Activated CD8-positive, alpha-beta memory T cell treated with anti-CD3 and anti-CD28 coated beads for 24 hours (primary cell): ENCODE measurements at regions not wholly inside any gene's neighbourhood (a gene's known extent, or its start where the extent isn't known, plus 50 kb on each side); places are given as distances from the start of the nearest gene placed in this dataset.
"Not testable (repeated sequence)": the region's sequence is repeated elsewhere in the genome, so short reads cannot be mapped to it uniquely, and the experiment has no call there.

Experiments
- DNase-seq: peaks from one replicate; pipeline ENCODE4 v3.0.0-alpha.2; 2020

DNA sequence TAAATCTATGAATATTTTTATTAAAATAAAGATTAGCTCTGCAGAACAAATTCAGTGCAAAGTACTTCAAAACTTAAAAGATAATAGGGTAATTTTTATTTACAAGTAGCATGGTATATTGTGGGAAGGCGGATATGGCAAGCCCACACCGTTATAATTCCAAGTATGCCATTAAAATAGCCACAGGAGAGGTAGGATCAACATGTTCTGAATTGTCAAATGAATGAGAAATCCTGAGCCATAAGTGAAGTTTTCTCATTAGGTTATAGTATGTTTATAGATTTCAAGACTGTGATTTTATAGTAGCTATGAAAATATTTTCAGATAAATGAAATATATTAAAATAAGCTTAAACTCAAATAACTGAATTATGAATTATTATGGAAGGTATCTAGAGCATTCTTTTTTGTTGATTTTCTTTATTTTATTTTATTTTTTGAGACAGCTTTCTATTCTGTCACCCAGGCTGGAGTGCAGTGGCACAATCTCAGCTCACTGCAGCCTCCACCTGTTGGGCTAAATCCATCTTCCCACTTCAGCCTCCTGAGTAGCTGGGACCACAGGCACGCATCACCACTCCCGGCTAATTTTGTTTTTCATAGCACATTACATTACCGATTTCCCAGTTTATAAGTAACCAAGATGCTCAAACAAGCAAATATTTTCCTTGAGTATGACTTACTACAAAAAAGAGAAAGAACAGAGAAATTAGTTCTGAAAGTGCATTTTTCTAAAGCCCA lies 956.6 kb downstream of the GATA3 start:
- no peak for DNase-seq

- no peak for DNase-seq
Observed at GRCh38 chr10:9012312-9012711, 957.8 kb downstream of the GATA3 start.

- DNase-seq = no peak
Observed at GRCh38 chr10:9015005-9015404, 960.5 kb downstream of the GATA3 start.

GRCh38 chr10:9015447-9015846 lies 961.0 kb downstream of the GATA3 start:
- no peak for DNase-seq

GRCh38 chr10:9016930-9017329 lies 962.4 kb downstream of the GATA3 start:
- DNase-seq = no peak

DNA sequence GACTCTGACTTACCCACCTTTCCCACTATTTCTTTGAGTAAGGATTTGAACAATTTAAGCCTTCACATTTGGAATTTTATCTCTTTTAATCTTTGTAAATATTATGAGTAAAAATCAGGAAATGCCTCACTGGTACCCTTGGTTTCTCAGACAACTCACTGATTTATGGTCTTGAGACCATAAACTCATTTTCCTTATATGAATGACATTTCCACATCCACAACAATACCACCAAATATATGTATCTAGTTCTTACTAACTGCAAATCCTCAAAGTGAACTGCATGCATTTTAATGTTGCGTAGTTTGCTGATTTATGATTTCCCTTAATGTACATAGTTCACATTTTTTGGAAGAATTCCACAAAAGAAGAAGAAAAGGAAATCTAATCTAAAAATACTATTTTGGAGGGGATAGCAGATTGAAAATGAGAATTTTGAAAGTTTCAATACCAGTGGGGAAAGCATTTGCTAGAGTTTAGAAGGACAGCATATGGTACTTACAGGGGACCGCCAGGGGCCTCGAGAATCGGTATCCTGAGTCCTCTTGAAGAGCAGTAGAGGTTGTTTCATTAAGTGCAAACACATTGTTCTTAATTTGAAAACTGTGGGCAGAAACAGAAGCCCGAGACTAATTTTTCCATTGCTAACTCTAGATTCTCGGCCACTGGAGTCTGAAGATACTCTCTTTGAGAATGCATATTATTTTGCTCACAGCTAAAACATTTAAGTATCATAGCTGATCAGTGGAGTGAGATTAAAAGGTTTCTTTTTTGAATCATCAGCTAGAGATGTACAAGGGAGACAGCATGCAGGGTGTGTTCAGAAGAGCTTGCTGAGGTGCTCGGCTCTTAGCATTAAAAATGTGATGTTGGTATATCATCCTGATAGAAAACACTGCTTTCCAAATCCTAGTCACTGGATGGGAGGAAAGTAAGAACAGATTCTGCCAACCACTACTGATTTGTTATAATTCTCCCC lies 964.0 kb downstream of the GATA3 start:
- no peak for DNase-seq

- no peak for DNase-seq
Observed at GRCh38 chr10:9023206-9023605, 968.7 kb downstream of the GATA3 start.

GRCh38 chr10:9024210-9024609 lies 969.7 kb downstream of the GATA3 start:
- no peak for DNase-seq

GRCh38 chr10:9028231-9028630 lies 973.7 kb downstream of the GATA3 start:
- DNase-seq = no peak

- no peak for DNase-seq
Observed at GRCh38 chr10:9035355-9035754, 980.9 kb downstream of the GATA3 start.

GRCh38 chr10:9036711-9037204 lies 982.3 kb downstream of the GATA3 start:
- no peak for DNase-seq

GRCh38 chr10:9038146-9038714 lies 983.7 kb downstream of the GATA3 start:
- DNase-seq = no peak

DNA sequence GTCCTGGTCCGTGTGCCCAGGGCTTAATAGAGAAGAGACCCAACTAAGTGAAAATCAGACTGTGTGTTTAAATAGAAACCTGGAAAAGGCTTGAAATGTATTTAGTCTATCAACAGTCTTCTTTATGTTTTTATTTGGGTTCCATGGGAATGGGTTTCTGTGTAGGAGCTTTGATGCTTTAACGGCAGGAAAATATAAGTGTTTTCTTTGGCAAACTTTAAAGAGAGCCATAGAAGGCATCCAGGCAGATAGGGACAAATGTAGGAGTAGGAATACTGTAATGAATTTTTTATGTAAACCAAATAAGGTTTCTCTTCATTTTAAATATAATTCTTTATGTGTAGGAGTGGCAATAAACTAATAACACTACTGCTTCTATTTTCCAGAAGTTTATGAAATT lies 989.0 kb downstream of the GATA3 start:
- DNase-seq = no peak

DNA sequence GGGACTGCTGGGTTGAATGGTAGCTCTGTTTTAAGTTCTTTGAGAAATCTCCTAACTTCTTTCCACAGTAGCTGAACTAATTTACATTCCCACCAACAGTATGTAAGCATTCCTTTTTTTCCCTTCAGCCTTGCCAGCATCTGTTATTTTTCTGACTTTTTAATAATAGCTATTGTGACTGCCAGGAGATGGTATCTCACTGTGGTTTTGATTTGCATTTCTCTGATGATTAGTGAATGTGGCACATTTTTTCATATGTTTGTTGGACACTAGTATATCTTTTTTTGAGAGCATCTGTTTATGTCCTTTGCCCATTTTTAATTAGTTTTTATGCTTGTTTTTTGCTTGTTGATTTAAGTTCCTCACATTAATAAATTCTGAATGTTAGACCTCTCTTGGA lies 990.8 kb downstream of the GATA3 start:
- DNase-seq = no peak

DNA sequence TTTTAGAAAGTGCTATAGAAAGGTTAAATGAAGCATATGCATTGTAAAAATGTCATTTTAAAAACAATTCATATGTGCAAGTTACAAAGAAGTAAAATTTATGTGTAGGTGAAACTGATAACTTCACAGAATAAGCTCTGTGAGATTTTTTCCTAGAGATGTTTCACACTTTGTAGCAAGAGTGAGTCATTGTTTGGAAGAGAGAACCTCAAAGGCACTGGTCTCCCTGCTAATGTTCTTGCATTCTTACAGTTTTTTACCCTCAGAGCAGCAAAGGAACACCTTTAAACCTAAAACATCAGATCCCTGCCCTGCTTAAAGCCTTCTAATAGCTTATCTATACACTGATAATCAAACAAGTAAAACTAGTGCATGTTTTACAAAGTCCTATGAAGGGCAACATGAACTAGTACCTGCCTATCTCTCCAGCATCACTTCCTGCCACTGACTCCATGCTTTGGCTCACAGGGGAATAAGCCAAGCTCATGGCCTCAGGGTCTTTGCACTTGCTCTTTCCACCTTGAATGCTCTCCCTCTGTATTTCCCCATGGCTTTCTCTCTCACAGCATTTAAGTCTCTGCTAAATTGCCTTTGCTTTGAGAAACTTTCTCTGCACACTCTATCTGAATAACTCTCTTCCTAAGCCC lies 997.0 kb downstream of the GATA3 start:
- DNase-seq = no peak

DNA sequence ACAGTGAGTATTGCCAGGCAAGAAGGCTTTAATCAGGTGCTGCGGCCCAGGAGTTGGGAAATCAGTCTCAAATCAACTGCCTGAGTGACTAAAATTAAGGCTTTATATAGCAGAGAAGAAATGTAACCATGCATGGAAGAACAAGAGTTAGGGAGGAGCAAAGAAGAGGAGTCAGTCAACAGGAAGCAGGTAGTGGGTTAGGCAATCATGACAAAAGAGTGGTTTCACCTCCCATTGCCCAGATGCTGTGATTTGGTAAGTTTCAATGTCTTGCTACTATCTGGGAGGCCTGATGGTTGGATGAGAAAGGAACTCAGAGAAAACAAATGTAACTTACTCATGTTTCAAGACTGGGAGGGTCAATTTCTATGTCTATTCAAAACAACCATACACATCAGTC lies 998.3 kb downstream of the GATA3 start:
- DNase-seq = no peak

GRCh38 chr10:9056521-9056920 lies 1002.0 kb downstream of the GATA3 start:
- no peak for DNase-seq

DNA sequence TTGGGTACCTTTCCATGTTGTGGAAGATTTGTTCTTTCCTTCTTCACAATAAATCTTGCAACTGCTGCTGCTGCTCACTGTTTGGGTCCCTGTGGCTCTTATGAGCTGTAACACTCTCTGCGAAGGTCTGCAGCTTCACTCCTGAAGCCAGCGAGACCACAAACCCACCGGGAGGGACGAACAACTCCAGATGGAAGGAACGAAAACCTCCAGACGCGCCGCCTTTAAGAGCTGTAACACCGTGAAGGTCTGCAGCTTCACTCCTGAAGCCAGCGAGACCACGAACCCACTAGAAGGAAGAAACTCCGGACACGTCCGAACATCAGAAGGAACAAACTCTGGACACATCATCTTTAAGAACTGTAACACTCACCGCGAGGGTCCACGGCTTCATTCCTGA lies 1002.8 kb downstream of the GATA3 start:
- DNase-seq = not testable (repeated sequence)

GRCh38 chr10:9060314-9060713 lies 1005.8 kb downstream of the GATA3 start:
- no peak for DNase-seq

- DNase-seq = no peak
Observed at GRCh38 chr10:9061871-9062270, 1007.4 kb downstream of the GATA3 start.

- no peak for DNase-seq
Observed at GRCh38 chr10:9066152-9066551, 1011.7 kb downstream of the GATA3 start.

DNA sequence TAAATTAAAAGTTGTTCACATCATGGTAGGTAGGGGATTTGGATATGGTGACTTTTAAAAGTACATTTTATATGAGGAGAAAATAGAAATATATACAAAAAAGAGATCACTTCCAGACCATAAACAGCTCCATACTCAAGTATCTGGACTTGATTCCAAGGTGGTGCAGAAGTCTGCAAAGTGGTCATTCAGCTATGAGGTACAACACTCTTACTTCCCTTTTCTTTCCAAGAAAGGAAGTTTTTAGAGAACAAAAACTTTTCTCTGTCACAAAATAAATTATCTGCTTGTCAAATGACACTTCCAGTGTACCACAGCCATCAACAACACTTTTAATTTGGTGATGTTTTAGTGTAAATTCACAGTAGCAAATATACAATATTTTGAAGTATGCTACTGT lies 1013.5 kb downstream of the GATA3 start:
- no peak for DNase-seq

- DNase-seq = no peak
Observed at GRCh38 chr10:9069136-9069535, 1014.6 kb downstream of the GATA3 start.
